Liver (tissue), 8 donors: ENCODE measurements at regions not wholly inside any gene's neighbourhood (a gene's known extent, or its start where the extent isn't known, plus 50 kb on each side); places are given as distances from the start of the nearest gene placed in this dataset.

Experiments used
- DNase-seq: peaks from one replicate; pipeline ENCODE4 v3.0.0-alpha.2; 2017; ENCODE audit warnings: low spot score
- H3K27ac ChIP-seq, 2 donors: one replicate each; pipeline ENCODE4 v1.7.0; 2013; ENCODE audit warnings: inconsistent platforms in 2 of 2, low read length in 2 of 2, control low read depth in 1 of 2, low read depth in 1 of 2, mild to moderate bottlenecking in 1 of 2
- H3K27me3 ChIP-seq, 4 donors: one replicate each; pipeline versions ENCODE4 v1.6.1 to v1.7.0; 2013; ENCODE audit warnings: low read length in 3 of 4, inconsistent platforms in 1 of 4, mild to moderate bottlenecking in 1 of 4, moderate library complexity in 1 of 4; ENCODE audit not compliant: control insufficient read depth in 4 of 4, insufficient read depth in 4 of 4
- H3K36me3 ChIP-seq, 4 donors: one replicate each; pipeline versions ENCODE4 v1.6.1 to v1.7.0; 2013; ENCODE audit warnings: low read length in 3 of 4, mild to moderate bottlenecking in 3 of 4, low read depth in 1 of 4, moderate library complexity in 1 of 4; ENCODE audit not compliant: control insufficient read depth in 4 of 4, insufficient read depth in 3 of 4
- H3K4me1 ChIP-seq, 4 donors: one replicate each; pipeline versions ENCODE4 v1.6.1 to v1.7.0; 2013; ENCODE audit warnings: low read length in 3 of 4, mild to moderate bottlenecking in 3 of 4, moderate library complexity in 1 of 4; ENCODE audit not compliant: control insufficient read depth in 4 of 4, insufficient read depth in 4 of 4
- H3K4me3 ChIP-seq, 3 donors: one replicate each; pipeline versions ENCODE4 v1.6.1 to v1.7.0; 2013; ENCODE audit warnings: low read length in 3 of 3, control low read depth in 1 of 3, low read depth in 1 of 3, mild to moderate bottlenecking in 1 of 3
- H3K9ac ChIP-seq, 2 donors: one replicate each; pipeline ENCODE4 v1.7.0; 2013; ENCODE audit warnings: low read length in 2 of 2, mild to moderate bottlenecking in 2 of 2, moderate library complexity in 2 of 2, control low read depth in 1 of 2, low read depth in 1 of 2
- H3K9me3 ChIP-seq, 4 donors: one replicate each; pipeline versions ENCODE4 v1.6.1 to v1.7.0; 2013; ENCODE audit warnings: low read length in 3 of 4; ENCODE audit not compliant: control insufficient read depth in 4 of 4
- EGR1 ChIP-seq, 2 donors: IDR thresholded peaks; 2 replicates each; pipeline ENCODE4 v1.6.1; 2016 to 2018; ENCODE audit warnings: antibody characterized with exemption in 2 of 2, low read depth in 2 of 2
- FOXA1 ChIP-seq: IDR thresholded peaks from 2 replicates; pipeline ENCODE4 v1.6.1; 2016; ENCODE audit warnings: antibody characterized with exemption
- FOXA2 ChIP-seq: IDR thresholded peaks from 2 replicates; pipeline ENCODE4 v1.6.1; 2016; ENCODE audit warnings: antibody characterized with exemption
- GABPA ChIP-seq, 2 donors: IDR thresholded peaks in 1 of 2; conservative IDR thresholded peaks in 1 of 2; 2 replicates each; pipeline ENCODE4 v1.6.1; 2016; ENCODE audit warnings: antibody characterized with exemption in 2 of 2, mild to moderate bottlenecking in 1 of 2, moderate library complexity in 1 of 2
- HNF4A ChIP-seq, 2 donors: conservative IDR thresholded peaks; 2 replicates each; pipeline ENCODE4 v1.6.1; 2016; ENCODE audit warnings: antibody characterized with exemption in 2 of 2, mild to moderate bottlenecking in 2 of 2
- HNF4G ChIP-seq: IDR thresholded peaks from 2 replicates; pipeline ENCODE4 v1.6.1; 2016; ENCODE audit warnings: antibody characterized with exemption
- JUND ChIP-seq, 2 donors: IDR thresholded peaks; 2 replicates each; pipeline ENCODE4 v1.6.1; 2016; ENCODE audit warnings: antibody characterized with exemption in 2 of 2
- NR2F2 ChIP-seq: IDR thresholded peaks from 2 replicates; pipeline ENCODE4 v1.6.1; 2016; ENCODE audit warnings: antibody characterized with exemption
- RXRA ChIP-seq, 2 donors: IDR thresholded peaks; 2 replicates each; pipeline ENCODE4 v1.6.1; 2017 to 2018; ENCODE audit warnings: antibody characterized with exemption in 2 of 2, mild to moderate bottlenecking in 1 of 2
- SP1 ChIP-seq: IDR thresholded peaks from 2 replicates; pipeline ENCODE4 v1.6.1; 2018; ENCODE audit warnings: antibody characterized with exemption, mild to moderate bottlenecking
- TAF1 ChIP-seq: conservative IDR thresholded peaks from 2 replicates; pipeline ENCODE4 v1.6.1; 2016; ENCODE audit warnings: antibody characterized with exemption, mild to moderate bottlenecking
- YY1 ChIP-seq: IDR thresholded peaks from 2 replicates; pipeline ENCODE4 v1.6.1; 2016; ENCODE audit warnings: antibody characterized with exemption, mild to moderate bottlenecking
- WGBS: extraction: QIAGEN DNeasy Blood & Tissue Kit; methylation state at CpG from one replicate; pipeline ENCODE4 v1.1.7; 2013; 5-methylcytosine and 5-hydroxymethylcytosine counted together
- TF ChIP-seq, protein P1 (sequence below): fragments of 150-350 bp; IDR thresholded peaks from 2 replicates; pipeline ENCODE4 v1.5.1; 2017; ENCODE audit warnings: improper control_type of control experiment, low read depth, low read length; ENCODE audit not compliant: missing input control
- TF ChIP-seq, protein P2 (sequence below): IDR thresholded peaks from 2 replicates; pipeline ENCODE4 v1.6.1; 2016; ENCODE audit warnings: antibody characterized with exemption
- TF ChIP-seq, protein P3 (sequence below): IDR thresholded peaks from 2 replicates; pipeline ENCODE4 v1.6.1; 2016; ENCODE audit warnings: antibody characterized with exemption
- TF ChIP-seq, protein P4 (sequence below): IDR thresholded peaks from 2 replicates; pipeline ENCODE4 v1.6.1; 2016; ENCODE audit warnings: antibody characterized with exemption
- TF ChIP-seq, protein P5 (sequence below): IDR thresholded peaks from 2 replicates; pipeline ENCODE4 v1.6.1; 2016; ENCODE audit warnings: antibody characterized with exemption, mild to moderate bottlenecking
- donor health status: healthy.
- donor health status: healthy.
- donor health status: healthy.
- donor health status: healthy.
- donor health status: healthy.

DNA sequence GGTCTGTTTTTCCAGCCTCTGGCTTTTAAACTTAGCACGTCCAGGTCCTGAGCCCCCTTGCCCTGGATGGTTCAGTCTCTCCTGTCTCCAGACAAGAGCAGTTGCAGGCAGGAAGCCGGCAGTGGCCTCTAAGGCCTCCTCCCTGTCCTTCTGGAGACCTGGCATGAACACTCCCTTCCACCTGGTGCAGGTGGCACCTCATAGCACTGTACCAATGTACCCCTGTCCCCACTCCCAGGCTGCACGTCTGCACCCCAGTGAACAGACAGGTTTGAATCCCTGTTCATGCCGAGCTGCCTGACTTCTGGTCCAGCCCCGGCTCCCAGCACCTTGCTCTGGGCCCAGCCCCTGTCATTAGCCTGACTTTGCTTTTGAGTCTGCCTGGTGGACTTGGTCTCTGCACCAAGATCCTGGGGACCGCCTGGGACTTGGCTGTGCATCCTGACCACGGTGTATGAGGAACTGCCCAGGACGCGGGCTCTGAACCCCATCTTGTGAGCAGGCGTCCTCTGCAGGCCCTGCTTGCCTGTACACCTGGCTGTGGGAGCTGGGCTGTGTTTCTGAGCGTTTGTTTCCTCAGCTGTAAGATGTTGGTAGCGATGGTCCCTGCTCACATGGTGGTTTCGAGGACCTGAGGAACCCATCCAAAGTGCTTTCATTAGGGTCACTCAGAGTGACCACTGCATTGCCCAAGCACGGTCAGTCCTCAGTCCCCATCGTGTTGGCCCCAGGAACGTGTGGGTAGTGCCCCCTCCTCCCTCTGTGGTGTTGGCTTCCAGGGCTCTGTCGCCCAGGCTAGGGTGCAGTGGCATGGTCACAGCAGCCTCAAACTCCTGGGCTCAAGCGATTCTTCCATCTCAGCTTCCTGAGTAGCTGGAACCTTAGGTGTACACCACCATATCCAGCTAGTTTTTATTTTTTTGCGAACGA lies 75.0 kb upstream of the SHANK2 start:
- Histone ChIP-seq H3K9me3 (no peaks in the 10 kb centered on the region), H3K27me3 (no peaks in the 10 kb centered on the region), H3K9ac (no peak overlapping the region), H3K36me3 (no peaks in the 10 kb centered on the region), H3K4me3 (no peak overlapping the region), H3K4me1 (peaks cover 0 to under 1% (median 0%) of the 10 kb centered on the region in 4 donors), H3K27ac (no peak overlapping the region)
- TF ChIP-seq JUND (IDR thresholded peaks at IDR 0.05) (no peak), HNF4G (no peak), FOXA2 (no peak), EGR1 (IDR thresholded peaks at IDR 0.05; ENCODE audit: low read depth in 2 of 2) (no peak), YY1 (no peak), SP1 (no peak), NR2F2 (no peak), HNF4A (conservative IDR thresholded peaks at IDR 0.05) (no peak), GABPA (IDR thresholded peaks at IDR 0.05 in 1 of 2, conservative IDR thresholded peaks at IDR 0.05 in 1 of 2) (no peak)
- TF ChIP-seq, protein P1, sequence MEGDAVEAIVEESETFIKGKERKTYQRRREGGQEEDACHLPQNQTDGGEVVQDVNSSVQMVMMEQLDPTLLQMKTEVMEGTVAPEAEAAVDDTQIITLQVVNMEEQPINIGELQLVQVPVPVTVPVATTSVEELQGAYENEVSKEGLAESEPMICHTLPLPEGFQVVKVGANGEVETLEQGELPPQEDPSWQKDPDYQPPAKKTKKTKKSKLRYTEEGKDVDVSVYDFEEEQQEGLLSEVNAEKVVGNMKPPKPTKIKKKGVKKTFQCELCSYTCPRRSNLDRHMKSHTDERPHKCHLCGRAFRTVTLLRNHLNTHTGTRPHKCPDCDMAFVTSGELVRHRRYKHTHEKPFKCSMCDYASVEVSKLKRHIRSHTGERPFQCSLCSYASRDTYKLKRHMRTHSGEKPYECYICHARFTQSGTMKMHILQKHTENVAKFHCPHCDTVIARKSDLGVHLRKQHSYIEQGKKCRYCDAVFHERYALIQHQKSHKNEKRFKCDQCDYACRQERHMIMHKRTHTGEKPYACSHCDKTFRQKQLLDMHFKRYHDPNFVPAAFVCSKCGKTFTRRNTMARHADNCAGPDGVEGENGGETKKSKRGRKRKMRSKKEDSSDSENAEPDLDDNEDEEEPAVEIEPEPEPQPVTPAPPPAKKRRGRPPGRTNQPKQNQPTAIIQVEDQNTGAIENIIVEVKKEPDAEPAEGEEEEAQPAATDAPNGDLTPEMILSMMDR = no peak
- TF ChIP-seq, protein P2, sequence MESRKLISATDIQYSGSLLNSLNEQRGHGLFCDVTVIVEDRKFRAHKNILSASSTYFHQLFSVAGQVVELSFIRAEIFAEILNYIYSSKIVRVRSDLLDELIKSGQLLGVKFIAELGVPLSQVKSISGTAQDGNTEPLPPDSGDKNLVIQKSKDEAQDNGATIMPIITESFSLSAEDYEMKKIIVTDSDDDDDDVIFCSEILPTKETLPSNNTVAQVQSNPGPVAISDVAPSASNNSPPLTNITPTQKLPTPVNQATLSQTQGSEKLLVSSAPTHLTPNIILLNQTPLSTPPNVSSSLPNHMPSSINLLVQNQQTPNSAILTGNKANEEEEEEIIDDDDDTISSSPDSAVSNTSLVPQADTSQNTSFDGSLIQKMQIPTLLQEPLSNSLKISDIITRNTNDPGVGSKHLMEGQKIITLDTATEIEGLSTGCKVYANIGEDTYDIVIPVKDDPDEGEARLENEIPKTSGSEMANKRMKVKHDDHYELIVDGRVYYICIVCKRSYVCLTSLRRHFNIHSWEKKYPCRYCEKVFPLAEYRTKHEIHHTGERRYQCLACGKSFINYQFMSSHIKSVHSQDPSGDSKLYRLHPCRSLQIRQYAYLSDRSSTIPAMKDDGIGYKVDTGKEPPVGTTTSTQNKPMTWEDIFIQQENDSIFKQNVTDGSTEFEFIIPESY = no peak
- TF ChIP-seq, protein P3, sequence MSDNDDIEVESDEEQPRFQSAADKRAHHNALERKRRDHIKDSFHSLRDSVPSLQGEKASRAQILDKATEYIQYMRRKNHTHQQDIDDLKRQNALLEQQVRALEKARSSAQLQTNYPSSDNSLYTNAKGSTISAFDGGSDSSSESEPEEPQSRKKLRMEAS = no peak
- 90% methylated on average over 20 of the region's 20 CpGs for WGBS
- DNase-seq = no peak

DNA sequence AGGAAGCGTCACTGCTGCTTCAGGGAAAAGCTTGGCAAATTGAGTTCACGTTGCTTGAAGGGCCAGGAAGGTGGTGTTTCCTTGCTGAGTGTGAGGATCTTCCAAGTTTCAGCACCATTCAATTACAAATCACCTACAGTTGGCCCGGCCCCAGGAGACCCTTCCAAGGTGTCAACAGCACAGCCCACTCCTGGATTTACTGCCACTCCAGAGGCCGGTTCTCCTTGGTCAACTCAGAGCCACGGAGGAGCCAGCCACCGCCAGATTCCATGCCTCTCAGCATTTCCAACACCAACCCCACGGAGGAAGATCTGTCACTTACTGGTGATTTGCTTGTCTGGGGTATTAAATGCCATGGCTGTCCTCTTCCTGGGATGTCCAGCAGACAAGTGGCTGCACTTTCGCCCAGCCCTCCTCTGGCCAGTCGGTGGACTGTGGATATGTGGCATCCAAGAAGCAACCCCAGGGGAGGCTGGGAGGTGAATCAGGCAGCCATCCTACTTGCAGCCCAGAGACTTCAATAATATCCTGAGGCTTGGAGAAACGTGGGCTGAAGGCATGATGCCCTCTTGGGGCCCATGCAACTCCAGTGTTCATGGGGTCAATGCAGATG lies 74.1 kb upstream of the SHANK2 start:
- no peaks in the 10 kb centered on the region for H3K36me3 ChIP-seq
- H3K9ac ChIP-seq = no peak overlapping the region
- H3K27ac ChIP-seq = no peak overlapping the region
- H3K4me3 ChIP-seq = no peak overlapping the region
- no peak for DNase-seq
- H3K4me1 ChIP-seq = peaks cover 0 to 6% (median 3%) of the 10 kb centered on the region in 4 donors
- 90% methylated on average over 10 of the region's 10 CpGs for WGBS
- H3K27me3 ChIP-seq = no peaks in the 10 kb centered on the region
- H3K9me3 ChIP-seq = no peaks in the 10 kb centered on the region
- TF ChIP-seq JUND (IDR thresholded peaks at IDR 0.05) = no peak
- TF ChIP-seq YY1 = no peak
- no peak for TF ChIP-seq FOXA1
- TF ChIP-seq GABPA (IDR thresholded peaks at IDR 0.05 in 1 of 2, conservative IDR thresholded peaks at IDR 0.05 in 1 of 2) = no peak
- TF ChIP-seq, protein P4, sequence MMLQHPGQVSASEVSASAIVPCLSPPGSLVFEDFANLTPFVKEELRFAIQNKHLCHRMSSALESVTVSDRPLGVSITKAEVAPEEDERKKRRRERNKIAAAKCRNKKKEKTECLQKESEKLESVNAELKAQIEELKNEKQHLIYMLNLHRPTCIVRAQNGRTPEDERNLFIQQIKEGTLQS = no peak
- TF ChIP-seq NR2F2 = no peak
- TF ChIP-seq SP1 = no peak
- no peak for TF ChIP-seq HNF4G
- TF ChIP-seq RXRA (IDR thresholded peaks at IDR 0.05) = no peak
- no peak for TF ChIP-seq HNF4A (conservative IDR thresholded peaks at IDR 0.05)
- TF ChIP-seq, protein P3 = no peak
- TF ChIP-seq, protein P5, sequence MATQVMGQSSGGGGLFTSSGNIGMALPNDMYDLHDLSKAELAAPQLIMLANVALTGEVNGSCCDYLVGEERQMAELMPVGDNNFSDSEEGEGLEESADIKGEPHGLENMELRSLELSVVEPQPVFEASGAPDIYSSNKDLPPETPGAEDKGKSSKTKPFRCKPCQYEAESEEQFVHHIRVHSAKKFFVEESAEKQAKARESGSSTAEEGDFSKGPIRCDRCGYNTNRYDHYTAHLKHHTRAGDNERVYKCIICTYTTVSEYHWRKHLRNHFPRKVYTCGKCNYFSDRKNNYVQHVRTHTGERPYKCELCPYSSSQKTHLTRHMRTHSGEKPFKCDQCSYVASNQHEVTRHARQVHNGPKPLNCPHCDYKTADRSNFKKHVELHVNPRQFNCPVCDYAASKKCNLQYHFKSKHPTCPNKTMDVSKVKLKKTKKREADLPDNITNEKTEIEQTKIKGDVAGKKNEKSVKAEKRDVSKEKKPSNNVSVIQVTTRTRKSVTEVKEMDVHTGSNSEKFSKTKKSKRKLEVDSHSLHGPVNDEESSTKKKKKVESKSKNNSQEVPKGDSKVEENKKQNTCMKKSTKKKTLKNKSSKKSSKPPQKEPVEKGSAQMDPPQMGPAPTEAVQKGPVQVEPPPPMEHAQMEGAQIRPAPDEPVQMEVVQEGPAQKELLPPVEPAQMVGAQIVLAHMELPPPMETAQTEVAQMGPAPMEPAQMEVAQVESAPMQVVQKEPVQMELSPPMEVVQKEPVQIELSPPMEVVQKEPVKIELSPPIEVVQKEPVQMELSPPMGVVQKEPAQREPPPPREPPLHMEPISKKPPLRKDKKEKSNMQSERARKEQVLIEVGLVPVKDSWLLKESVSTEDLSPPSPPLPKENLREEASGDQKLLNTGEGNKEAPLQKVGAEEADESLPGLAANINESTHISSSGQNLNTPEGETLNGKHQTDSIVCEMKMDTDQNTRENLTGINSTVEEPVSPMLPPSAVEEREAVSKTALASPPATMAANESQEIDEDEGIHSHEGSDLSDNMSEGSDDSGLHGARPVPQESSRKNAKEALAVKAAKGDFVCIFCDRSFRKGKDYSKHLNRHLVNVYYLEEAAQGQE = no peak
- no peak for TF ChIP-seq TAF1
- TF ChIP-seq EGR1 (IDR thresholded peaks at IDR 0.05; ENCODE audit: low read depth in 2 of 2) = no peak
- TF ChIP-seq, protein P1 = no peak
- TF ChIP-seq FOXA2 = no peak
